ENCODE measurements at regions not wholly inside any gene's neighbourhood (a gene's known extent, or its start where the extent isn't known, plus 50 kb on each side); places are given as distances from the start of the nearest gene placed in this dataset.

DNA sequence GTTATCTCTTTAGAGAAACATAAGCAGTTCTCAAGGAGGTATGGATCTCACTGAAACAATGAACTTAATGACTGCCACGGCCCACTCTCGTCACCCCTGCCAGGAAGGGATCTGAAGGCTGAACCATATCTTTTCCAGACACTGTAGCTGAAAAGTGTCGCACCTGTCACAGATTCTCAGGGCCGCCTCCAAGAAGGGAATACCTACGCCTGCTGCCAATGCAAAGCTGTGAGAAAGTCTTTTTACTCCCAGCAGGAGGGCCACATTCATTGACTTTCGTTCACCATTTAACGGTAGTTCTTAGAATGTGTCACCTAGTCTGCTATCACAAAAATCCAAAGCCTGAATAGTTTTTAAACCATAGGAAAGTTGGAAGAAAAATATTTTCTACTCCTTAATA lies 66.7 kb upstream of the SH3BP4 start:
- TF ChIP-seq, protein P1, sequence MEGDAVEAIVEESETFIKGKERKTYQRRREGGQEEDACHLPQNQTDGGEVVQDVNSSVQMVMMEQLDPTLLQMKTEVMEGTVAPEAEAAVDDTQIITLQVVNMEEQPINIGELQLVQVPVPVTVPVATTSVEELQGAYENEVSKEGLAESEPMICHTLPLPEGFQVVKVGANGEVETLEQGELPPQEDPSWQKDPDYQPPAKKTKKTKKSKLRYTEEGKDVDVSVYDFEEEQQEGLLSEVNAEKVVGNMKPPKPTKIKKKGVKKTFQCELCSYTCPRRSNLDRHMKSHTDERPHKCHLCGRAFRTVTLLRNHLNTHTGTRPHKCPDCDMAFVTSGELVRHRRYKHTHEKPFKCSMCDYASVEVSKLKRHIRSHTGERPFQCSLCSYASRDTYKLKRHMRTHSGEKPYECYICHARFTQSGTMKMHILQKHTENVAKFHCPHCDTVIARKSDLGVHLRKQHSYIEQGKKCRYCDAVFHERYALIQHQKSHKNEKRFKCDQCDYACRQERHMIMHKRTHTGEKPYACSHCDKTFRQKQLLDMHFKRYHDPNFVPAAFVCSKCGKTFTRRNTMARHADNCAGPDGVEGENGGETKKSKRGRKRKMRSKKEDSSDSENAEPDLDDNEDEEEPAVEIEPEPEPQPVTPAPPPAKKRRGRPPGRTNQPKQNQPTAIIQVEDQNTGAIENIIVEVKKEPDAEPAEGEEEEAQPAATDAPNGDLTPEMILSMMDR (IDR thresholded peaks at IDR 0.05), result no peak
- no peak for TF ChIP-seq POLR2A (IDR thresholded peaks at IDR 0.05; ENCODE audit: low read depth)
- TF ChIP-seq EP300 (IDR thresholded peaks at IDR 0.05), result no peak

Measured in esophagus muscularis mucosa (tissue), 4 donors.